Endothelial cell of umbilical vein (primary cell): ENCODE measurements at regions not wholly inside any gene's neighbourhood (a gene's known extent, or its start where the extent isn't known, plus 50 kb on each side); places are given as distances from the start of the nearest gene placed in this dataset.

ENCODE experiments used
- BruUV-seq: library from RNA; stranded (reverse); fragments of 400-500 nt; replicated peaks from 2 replicates; lab custom pipeline; 2021; lab: Mats Ljungman, UMichigan
- CTCF ChIA-PET: fragments of 300-600, 350-600 bp; sonication (Branson Sonifier 250); formaldehyde crosslinking; loops from one replicate; lab custom pipeline; 2021; ENCODE audit warnings: antibody characterized with exemption, inconsistent platforms; lab: Charles Lee
- POLR2A ChIA-PET: fragments of 300-600, 350-600 bp; sonication (Branson Sonifier 250); formaldehyde crosslinking; loops from one replicate; lab custom pipeline; 2021; ENCODE audit warnings: antibody characterized with exemption, inconsistent platforms; lab: Charles Lee
- DNase-seq: peaks from one replicate; pipeline ENCODE4 v3.0.0-alpha.2; 2011; ENCODE audit warnings: low read depth, low spot score
- FAIRE-seq: peaks from 2 replicates; lab custom pipeline; 2011; peaks lifted over from hg19 to GRCh38; lab: Jason Lieb, UNC
- H2AFZ ChIP-seq: 2 replicates; pipeline ENCODE4 v1.6.0; 2012; ENCODE audit warnings: low read depth, low read length, control low read depth, inconsistent platforms
- H3K27ac ChIP-seq: 2 replicates; pipeline ENCODE4 v1.5.1; 2011; ENCODE audit warnings: low read depth, mild to moderate bottlenecking, control low read depth, low read length, moderate library complexity; ENCODE audit not compliant: insufficient read depth
- H3K27me3 ChIP-seq, 2 experiments: 2 replicates each; pipeline versions ENCODE4 v1.6.0 to v1.6.1; 2011; ENCODE audit warnings: low read length in 2 of 2, mixed read lengths in 1 of 2; ENCODE audit not compliant: control insufficient read depth in 2 of 2, insufficient read depth in 2 of 2
- H3K36me3 ChIP-seq, 2 experiments: 2 replicates in 1 of 2; 3 replicates in 1 of 2; pipeline ENCODE4 v1.5.1; 2011; ENCODE audit warnings: low read length in 2 of 2, mild to moderate bottlenecking in 1 of 2, moderate library complexity in 1 of 2; ENCODE audit not compliant: control insufficient read depth in 2 of 2, insufficient read depth in 2 of 2; ENCODE audit errors: extremely low read depth in 1 of 2
- H3K4me1 ChIP-seq: 3 replicates; pipeline ENCODE4 v1.5.1; 2011; ENCODE audit warnings: mild to moderate bottlenecking, low read length; ENCODE audit not compliant: control insufficient read depth, insufficient read depth; ENCODE audit errors: extremely low read depth
- H3K4me2 ChIP-seq: 2 replicates; pipeline ENCODE4 v1.6.1; 2011; ENCODE audit warnings: low read length, control low read depth, mixed read lengths; ENCODE audit not compliant: insufficient read depth
- H3K4me3 ChIP-seq, 3 experiments: fragments of 200-600 bp in 1 of 3; sonication (generic), shearing (Covaris generic) in 1 of 3; replicated peaks in 1 of 3; 2 replicates each; pipeline ENCODE4 v1.5.1; 2011 to 2016; ENCODE audit warnings: control low read depth in 3 of 3, low read length in 3 of 3, mild to moderate bottlenecking in 2 of 3, inconsistent platforms in 1 of 3, low read depth in 1 of 3, moderate library complexity in 1 of 3; ENCODE audit not compliant: insufficient read depth in 1 of 3
- H3K79me2 ChIP-seq: 2 replicates; pipeline ENCODE4 v1.6.0; 2012; ENCODE audit warnings: low read length, inconsistent platforms; ENCODE audit not compliant: control insufficient read depth, insufficient read depth
- H3K9ac ChIP-seq: replicated peaks from 2 replicates; pipeline ENCODE3; 2011; ENCODE audit warnings: low read length, control low read depth; ENCODE audit not compliant: insufficient read depth; ENCODE audit errors: extremely low read depth
- H3K9me1 ChIP-seq: replicated peaks from 3 replicates; pipeline ENCODE4 v1.6.0; 2011; ENCODE audit warnings: mild to moderate bottlenecking, low read length; ENCODE audit not compliant: control insufficient read depth, insufficient read depth; ENCODE audit errors: extremely low read depth
- H3K9me3 ChIP-seq: replicated peaks from 2 replicates; pipeline ENCODE4 v1.5.1; 2012; ENCODE audit warnings: low read length, inconsistent platforms; ENCODE audit not compliant: control insufficient read depth, insufficient read depth
- H4K20me1 ChIP-seq: replicated peaks from 2 replicates; pipeline ENCODE3; 2011; ENCODE audit warnings: mild to moderate bottlenecking, low read length; ENCODE audit not compliant: control insufficient read depth, insufficient read depth; ENCODE audit errors: extremely low read depth
- CTCF ChIP-seq, 2 donors: IDR thresholded peaks; 1 replicate in 1 of 2; 2 replicates in 1 of 2; pipeline ENCODE4 v1.5.1; 2011; ENCODE audit warnings: low read length in 2 of 2, mild to moderate bottlenecking in 2 of 2, moderate library complexity in 2 of 2, control low read depth in 1 of 2, inconsistent platforms in 1 of 2, low read depth in 1 of 2; ENCODE audit not compliant: insufficient read depth in 1 of 2; ENCODE audit errors: extremely low read depth in 1 of 2
- EZH2 ChIP-seq: IDR thresholded peaks from 2 replicates; pipeline ENCODE4 v1.6.1; 2012; ENCODE audit warnings: borderline replicate concordance, low read depth, mild to moderate bottlenecking, moderate library complexity, low read length, inconsistent platforms; ENCODE audit not compliant: severe bottlenecking
- FOS ChIP-seq: IDR thresholded peaks from 2 replicates; pipeline ENCODE4 v1.6.1; 2011; ENCODE audit warnings: mild to moderate bottlenecking, low read length, moderate library complexity, borderline replicate concordance; ENCODE audit not compliant: insufficient read depth
- GATA2 ChIP-seq: IDR thresholded peaks from 2 replicates; pipeline ENCODE4 v1.7.0; 2011; ENCODE audit warnings: low read depth, mild to moderate bottlenecking, moderate library complexity, mixed read lengths, low read length; ENCODE audit not compliant: insufficient read length, insufficient read depth
- JUN ChIP-seq: IDR thresholded peaks from 2 replicates; pipeline ENCODE4 v1.6.1; 2011; ENCODE audit warnings: borderline replicate concordance, low read depth; ENCODE audit not compliant: insufficient read length, insufficient read depth
- MYC ChIP-seq: IDR thresholded peaks from one replicate; pipeline ENCODE4 v1.6.1; 2011; ENCODE audit warnings: mild to moderate bottlenecking, low read depth, low read length
- POLR2A ChIP-seq: IDR thresholded peaks from 2 replicates; pipeline ENCODE4 v1.6.1; 2012; ENCODE audit warnings: low read depth, mild to moderate bottlenecking, control low read depth, low read length
- POLR2AphosphoS5 ChIP-seq: IDR thresholded peaks from 2 replicates; pipeline ENCODE4 v1.6.1; 2012; ENCODE audit warnings: low read depth, mild to moderate bottlenecking, control low read depth, low read length, moderate library complexity; ENCODE audit not compliant: insufficient read depth
- dilution Hi-C: fragments of 300-500 bp; cut with MboI; formaldehyde crosslinking; loops from one replicate; pipeline ENCODE4 v1.15.0; 2019; ENCODE audit warnings: low sequenced_read_pairs; ENCODE audit not compliant: extremely low pct_ligation_motif_present
- intact Hi-C: fragments of 100-400 bp; cut with micrococcal nuclease; formaldehyde crosslinking; loops from one replicate; pipeline ENCODE4 v1.10.0; 2022
- TF ChIP-seq, protein P1 (sequence below): IDR thresholded peaks from 2 replicates; pipeline ENCODE4 v1.6.1; 2011; ENCODE audit not compliant: insufficient read depth, insufficient read length

DNA sequence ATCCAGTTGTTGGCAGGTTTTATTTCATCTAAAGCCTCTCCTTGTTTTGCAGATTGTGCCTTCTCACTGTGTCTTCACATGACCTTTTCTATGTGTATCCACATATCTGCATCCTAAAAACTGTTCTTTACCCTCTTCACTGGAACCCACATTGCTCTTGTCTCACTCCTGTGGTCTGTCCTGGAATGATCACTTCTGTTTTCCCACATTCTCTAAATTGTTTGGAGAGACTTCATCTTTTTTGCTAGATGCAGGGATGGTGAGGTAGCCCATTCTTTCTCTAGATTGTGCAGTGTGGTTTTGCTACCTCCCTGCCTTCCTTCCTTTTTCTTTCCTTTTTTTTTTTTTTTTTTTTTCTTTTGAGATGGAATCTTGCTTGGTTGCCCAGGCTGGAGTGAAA, 608.6 kb upstream of the MIR17HG start:
- no peaks in the 10 kb centered on the region for H3K27me3 ChIP-seq
- intact Hi-C loops (no loop called here), dilution Hi-C loops (no loop called here)
- ChIA-PET POLR2A (no interaction called here), CTCF (no interaction called here)
- H3K79me2 ChIP-seq, result no peaks in the 10 kb centered on the region
- no peaks in the 10 kb centered on the region for H3K9me3 ChIP-seq
- FAIRE-seq (no peak), DNase-seq (no peak)
- H3K4me2 ChIP-seq, result no peak overlapping the region
- H3K4me3 ChIP-seq, result no peak overlapping the region
- TF ChIP-seq MYC (no peak), JUN (no peak), CTCF (IDR thresholded peaks at IDR 0.05; ENCODE audit: extremely low read depth in 1 of 2, insufficient read depth in 1 of 2, low read depth in 1 of 2, low read length in 2 of 2) (no peak), GATA2 (no peak), POLR2AphosphoS5 (no peak), FOS (no peak), POLR2A (no peak), EZH2 (no peak)
- TF ChIP-seq, protein P1, sequence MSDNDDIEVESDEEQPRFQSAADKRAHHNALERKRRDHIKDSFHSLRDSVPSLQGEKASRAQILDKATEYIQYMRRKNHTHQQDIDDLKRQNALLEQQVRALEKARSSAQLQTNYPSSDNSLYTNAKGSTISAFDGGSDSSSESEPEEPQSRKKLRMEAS, result no peak
- H3K9ac ChIP-seq, result no peak overlapping the region
- H3K36me3 ChIP-seq, result no peaks in the 10 kb centered on the region
- no TSS peak for BruUV-seq
- no peaks in the 10 kb centered on the region for H3K9me1 ChIP-seq
- no peaks in the 10 kb centered on the region for H3K4me1 ChIP-seq
- H4K20me1 ChIP-seq, result no peaks in the 10 kb centered on the region
- no peak overlapping the region for H2AFZ ChIP-seq
- H3K27ac ChIP-seq, result no peak overlapping the region
